B cell (primary cell): ENCODE measurements at regions not wholly inside any gene's neighbourhood (a gene's known extent, or its start where the extent isn't known, plus 50 kb on each side); places are given as distances from the start of the nearest gene placed in this dataset.

Source experiments
- ATAC-seq: fragments of 200-7000 bp; cut with Tn5 transposase; one replicate; pipeline ENCODE4 v1.10.0; 2021; ENCODE audit warnings: low read depth, mild to moderate bottlenecking, moderate number of reproducible peaks, moderate library complexity
- CTCF ChIA-PET: fragments of 350-600 bp; sonication (Branson Sonifier 250); formaldehyde crosslinking; loops from one replicate; lab custom pipeline; 2021; ENCODE audit warnings: antibody characterized with exemption, inconsistent platforms; lab: Charles Lee
- POLR2A ChIA-PET: fragments of 350-600 bp; sonication (Branson Sonifier 250); formaldehyde crosslinking; loops from one replicate; lab custom pipeline; 2021; ENCODE audit warnings: antibody characterized with exemption; lab: Charles Lee
- DNase-seq: peaks from one replicate; pipeline ENCODE4 v3.0.0; 2013
- H2AFZ ChIP-seq: 2 replicates; pipeline ENCODE4 v1.6.1; 2012; ENCODE audit warnings: mild to moderate bottlenecking, low read depth, low read length; ENCODE audit not compliant: insufficient read depth, poor library complexity, severe bottlenecking
- H3K27ac ChIP-seq, 2 donors: 1 replicate in 1 of 2; 2 replicates in 1 of 2; pipeline ENCODE4 v1.5.1; 2012 to 2013; ENCODE audit warnings: low read length in 2 of 2, mild to moderate bottlenecking in 2 of 2, moderate library complexity in 1 of 2
- H3K27me3 ChIP-seq, 4 experiments: fragments of 200-600 bp in 1 of 4; sonication (generic) in 1 of 4; replicated peaks in 1 of 4; 1 replicate in 2 of 4; 2 replicates in 2 of 4; pipeline versions ENCODE4 v1.6.1 to v1.7.0; 2013 to 2016; ENCODE audit warnings: low read length in 3 of 4, mild to moderate bottlenecking in 2 of 4, mixed read lengths in 1 of 4, moderate library complexity in 1 of 4; ENCODE audit not compliant: insufficient read depth in 4 of 4, control insufficient read depth in 3 of 4; ENCODE audit errors: control extremely low read depth in 1 of 4
- H3K36me3 ChIP-seq, 2 experiments: replicated peaks in 1 of 2; 1 replicate in 1 of 2; 2 replicates in 1 of 2; pipeline versions ENCODE4 v1.6.1 to v1.7.1; 2013; ENCODE audit warnings: low read length in 1 of 2; ENCODE audit not compliant: insufficient read depth in 2 of 2, control insufficient read depth in 1 of 2; ENCODE audit errors: control extremely low read depth in 1 of 2, extremely low read depth in 1 of 2
- H3K4me1 ChIP-seq, 2 donors: fragments of 200-600 bp in 1 of 2; sonication (generic) in 1 of 2; 1 replicate in 1 of 2; 2 replicates in 1 of 2; pipeline versions ENCODE4 v1.5.1 to v1.6.1; 2013 to 2017; ENCODE audit warnings: low read length in 2 of 2; ENCODE audit not compliant: control insufficient read depth in 2 of 2, insufficient read depth in 2 of 2
- H3K4me2 ChIP-seq: replicated peaks from 2 replicates; pipeline ENCODE3; 2012; ENCODE audit warnings: mild to moderate bottlenecking, low read depth, low read length; ENCODE audit not compliant: poor library complexity, severe bottlenecking
- H3K4me3 ChIP-seq, 5 experiments: fragments of 200-600 bp in 1 of 5; sonication (generic) in 1 of 5; 1 replicate in 3 of 5; 2 replicates in 2 of 5; pipeline versions ENCODE4 v1.5.1 to v1.7.0; 2011 to 2016; ENCODE audit warnings: low read length in 4 of 5, mild to moderate bottlenecking in 4 of 5, low read depth in 2 of 5, control low read depth in 1 of 5, moderate library complexity in 1 of 5; ENCODE audit not compliant: insufficient read depth in 1 of 5; ENCODE audit errors: control extremely low read depth in 1 of 5, extremely low read depth in 1 of 5
- H3K79me2 ChIP-seq: fragments of 200-600 bp; sonication (generic); one replicate; pipeline ENCODE4 v1.6.0; 2016; ENCODE audit warnings: low read length; ENCODE audit not compliant: control insufficient read depth, insufficient read depth
- H3K9ac ChIP-seq: fragments of 200-600 bp; sonication (generic); 2 replicates; pipeline ENCODE4 v1.6.1; 2017; ENCODE audit warnings: mild to moderate bottlenecking, low read length, moderate library complexity
- H3K9me3 ChIP-seq, 3 donors: one replicate each; pipeline versions ENCODE4 v1.6.1 to v1.7.1; 2013; ENCODE audit warnings: low read length in 2 of 3; ENCODE audit not compliant: control insufficient read depth in 2 of 3, insufficient read depth in 1 of 3; ENCODE audit errors: control extremely low read depth in 1 of 3
- H4K20me1 ChIP-seq: 2 replicates; pipeline ENCODE4 v1.6.0; 2012; ENCODE audit warnings: mild to moderate bottlenecking, low read length; ENCODE audit not compliant: insufficient read depth, control insufficient read depth, poor library complexity, severe bottlenecking
- H3K27ac Mint-ChIP-seq: one replicate; pipeline ENCODE4 v1.8.0; 2021; ENCODE audit warnings: mixed read lengths
- H3K27me3 Mint-ChIP-seq: one replicate; pipeline ENCODE4 v1.8.0; 2021; ENCODE audit warnings: mixed read lengths
- H3K4me1 Mint-ChIP-seq: one replicate; pipeline ENCODE4 v1.8.0; 2021; ENCODE audit warnings: mixed read lengths
- H3K4me3 Mint-ChIP-seq: one replicate; pipeline ENCODE4 v1.8.0; 2021; ENCODE audit warnings: mixed read lengths
- H3K9me3 Mint-ChIP-seq: one replicate; pipeline ENCODE4 v1.8.0; 2022; ENCODE audit warnings: mixed read lengths; ENCODE audit not compliant: insufficient read depth
- CTCF ChIP-seq: fragments of 200-600 bp; IDR thresholded peaks from one replicate; pipeline ENCODE4 v1.8.0; 2022; ENCODE audit warnings: antibody characterized with exemption, mild to moderate bottlenecking
- EZH2 ChIP-seq: IDR thresholded peaks from 2 replicates; pipeline ENCODE4 v1.6.1; 2012; ENCODE audit warnings: borderline replicate concordance, low read depth, mild to moderate bottlenecking, moderate library complexity, low read length; ENCODE audit not compliant: insufficient read depth, poor library complexity, severe bottlenecking
- WGBS: methylation state at CpG from one replicate; pipeline ENCODE4 v1.1.5; 2013; ENCODE audit warnings: missing lambda C conversion rate; ENCODE audit not compliant: insufficient coverage; 5-methylcytosine and 5-hydroxymethylcytosine counted together
- intact Hi-C: fragments of 100-400 bp; cut with micrococcal nuclease; formaldehyde crosslinking; loops from one replicate; pipeline ENCODE4 v1.10.0; 2022

- Histone ChIP-seq H3K27ac (no peak overlapping the region), H3K9ac (no peak overlapping the region), H2AFZ (no peak overlapping the region), H3K4me3 (no peak overlapping the region), H3K27me3 (peaks cover 0 to 3% (median 1%) of the 10 kb centered on the region in 4 experiments), H4K20me1 (no peaks in the 10 kb centered on the region), H3K9me3 (peaks cover 0 to 11% (median 0%) of the 10 kb centered on the region in 3 donors), H3K4me1 (no peaks in the 10 kb centered on the region), H3K36me3 (no peaks in the 10 kb centered on the region), H3K4me2 (no peak overlapping the region), H3K79me2 (no peaks in the 10 kb centered on the region)
- ChIA-PET POLR2A (interaction anchor here (0.6 kb wide), 1 partner anchor 44 kb away, joined by 3 read pairs; no protein-coding TSS in a partner anchor), CTCF (no interaction called here)
- Mint-ChIP-seq H3K27me3 (peaks cover 31% of the 10 kb centered on the region), H3K4me3 (no peak overlapping the region), H3K27ac (no peak overlapping the region), H3K9me3 (no peaks in the 10 kb centered on the region), H3K4me1 (no peaks in the 10 kb centered on the region)
- 71% methylated on average over 6 of the region's 9 CpGs for WGBS
- intact Hi-C loops: no loop called here
- no peak for DNase-seq
- no peak for ATAC-seq
- no peak for TF ChIP-seq CTCF
- TF ChIP-seq EZH2: no peak
These were observed 71.2 kb upstream of the PTPN1 start for GRCh38 chr20:50438986-50439407.

GRCh38 chr20:50439539-50440453 is 70.4 kb upstream of the PTPN1 start:
- no peak overlapping the region for H3K4me3 ChIP-seq
- H3K9me3 ChIP-seq: peaks cover 0 to 11% (median 0%) of the 10 kb centered on the region in 3 donors
- Mint-ChIP-seq H3K4me1 (no peaks in the 10 kb centered on the region), H3K4me3 (no peak overlapping the region), H3K9me3 (no peaks in the 10 kb centered on the region), H3K27me3 (peaks cover 27% of the 10 kb centered on the region), H3K27ac (no peak overlapping the region)
- H3K27me3 ChIP-seq: peaks cover 0 to 3% (median 1%) of the 10 kb centered on the region in 4 experiments
- no peak for TF ChIP-seq CTCF
- CTCF ChIA-PET: no interaction called here
- no peaks in the 10 kb centered on the region for H3K36me3 ChIP-seq
- DNase-seq (no peak), ATAC-seq (no peak)
- H3K4me2 ChIP-seq: no peak overlapping the region
- intact Hi-C loops: no loop called here
- no peak overlapping the region for H3K9ac ChIP-seq
- no peaks in the 10 kb centered on the region for H4K20me1 ChIP-seq
- POLR2A ChIA-PET: interaction anchor here (0.6 kb wide), 1 partner anchor 44 kb away, joined by 3 read pairs; no protein-coding TSS in a partner anchor
- H3K79me2 ChIP-seq: no peaks in the 10 kb centered on the region
- H2AFZ ChIP-seq: no peak overlapping the region
- WGBS: 95% methylated on average over 5 of the region's 7 CpGs
- H3K4me1 ChIP-seq: no peaks in the 10 kb centered on the region
- no peak overlapping the region for H3K27ac ChIP-seq
